Activated CD8-positive, alpha-beta memory T cell treated with anti-CD3 and anti-CD28 coated beads, Interleukin-2, amount 50 U/mL, for 4 hours (primary cell): ENCODE measurements at regions not wholly inside any gene's neighbourhood (a gene's known extent, or its start where the extent isn't known, plus 50 kb on each side); places are given as distances from the start of the nearest gene placed in this dataset.
"Not testable (repeated sequence)": the region's sequence is repeated elsewhere in the genome, so short reads cannot be mapped to it uniquely, and the experiment has no call there.

Experiments used
- DNase-seq: peaks from one replicate; pipeline ENCODE4 v3.0.0-alpha.2; 2020

DNA sequence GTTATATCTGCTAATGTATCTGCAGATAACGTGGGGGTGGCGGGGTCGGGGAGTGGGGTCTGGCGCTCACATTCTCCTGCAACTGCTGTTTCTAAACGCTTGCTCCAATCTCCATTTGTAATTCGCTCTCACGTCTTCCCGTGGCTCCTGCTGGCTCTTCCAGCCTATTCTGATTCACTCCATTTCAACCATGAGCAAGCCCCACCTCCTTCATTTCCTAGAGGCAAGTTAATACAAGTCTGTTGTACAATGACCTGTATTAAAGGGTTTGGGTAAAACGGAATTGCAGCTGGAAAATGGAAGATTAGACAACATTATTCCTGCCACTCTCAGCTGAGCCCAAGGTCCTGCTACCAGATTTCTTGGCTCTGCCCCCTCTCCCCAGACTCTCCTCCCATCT lies 132.3 kb downstream of the CSNK2A3 start:
- DNase-seq, result no peak

- no peak for DNase-seq
Measured at GRCh38 chr11:11218629-11218986, 134.4 kb downstream of the CSNK2A3 start.

DNA sequence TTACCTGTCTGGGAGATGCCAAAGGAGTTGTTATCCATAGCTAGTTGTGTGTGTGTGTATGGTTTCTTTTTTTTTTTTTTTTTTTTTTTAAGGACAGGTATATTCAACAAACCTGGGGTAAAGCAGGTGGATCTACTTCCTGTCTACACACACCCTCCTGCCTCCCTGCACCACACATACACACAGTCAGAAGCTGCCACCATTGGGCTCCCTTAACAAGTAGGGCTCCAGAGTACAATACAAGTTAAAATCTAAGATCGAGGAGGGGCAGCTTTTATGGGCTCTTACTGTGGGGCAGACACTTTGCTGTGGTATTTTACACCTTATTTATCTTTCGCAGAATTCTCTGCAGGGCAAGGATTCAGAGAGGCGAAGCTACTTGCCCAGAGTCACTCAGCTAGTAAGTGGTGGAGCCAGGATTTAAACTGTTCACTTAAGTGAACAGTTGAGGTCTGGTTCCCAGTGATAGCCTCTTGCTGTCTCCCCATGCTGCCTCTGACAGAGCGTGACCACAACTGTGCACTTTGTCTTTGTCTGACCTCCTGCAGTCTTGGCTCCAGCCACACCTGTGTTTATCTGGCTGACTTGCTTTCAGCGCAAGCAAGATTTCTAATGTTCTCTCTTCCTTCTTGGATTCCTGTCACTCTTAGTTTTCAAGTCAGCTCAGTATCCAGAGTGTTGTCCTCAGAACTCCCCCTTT lies 135.0 kb downstream of the CSNK2A3 start:
- no peak for DNase-seq

GRCh38 chr11:11217289-11217928 lies 135.6 kb downstream of the CSNK2A3 start:
- no peak for DNase-seq

- DNase-seq, result no peak
Measured at GRCh38 chr11:11215944-11216343, 137.1 kb downstream of the CSNK2A3 start.

DNA sequence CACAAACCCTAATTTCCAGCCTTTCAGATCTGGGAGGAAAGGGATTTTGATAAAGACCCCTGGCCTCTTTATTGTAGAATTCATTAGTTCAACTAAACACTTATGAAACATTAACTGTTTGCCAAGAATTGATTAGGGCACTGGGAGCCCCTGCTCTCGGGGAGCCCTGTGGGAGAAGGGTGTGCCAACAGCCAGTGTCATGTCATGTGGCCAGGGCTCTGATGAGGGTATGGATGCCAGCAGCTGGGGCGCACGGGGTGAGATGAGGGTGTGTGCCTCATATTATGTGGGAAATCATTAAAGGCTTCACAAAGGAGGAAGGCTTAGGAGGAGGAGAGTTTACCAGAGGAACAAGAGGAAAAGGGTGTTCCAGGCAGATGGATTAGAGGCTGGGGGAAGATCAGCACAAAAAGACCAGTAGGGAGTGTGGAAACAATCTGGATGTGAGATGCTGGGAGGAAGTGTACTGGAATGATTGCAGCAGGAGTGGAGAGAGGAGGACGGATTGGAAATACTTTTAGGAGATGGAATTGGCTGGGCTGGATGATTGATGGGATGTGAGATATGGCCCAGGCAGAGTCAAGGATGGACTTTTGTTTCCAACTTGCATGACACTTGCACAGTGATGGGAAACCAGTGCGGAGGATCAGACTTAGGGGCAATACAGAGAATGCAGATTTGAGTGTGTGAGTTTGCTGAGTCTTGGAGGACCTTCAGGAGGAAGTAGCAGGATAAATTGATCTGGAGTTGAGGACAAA lies 137.8 kb downstream of the CSNK2A3 start:
- DNase-seq, result no peak

DNA sequence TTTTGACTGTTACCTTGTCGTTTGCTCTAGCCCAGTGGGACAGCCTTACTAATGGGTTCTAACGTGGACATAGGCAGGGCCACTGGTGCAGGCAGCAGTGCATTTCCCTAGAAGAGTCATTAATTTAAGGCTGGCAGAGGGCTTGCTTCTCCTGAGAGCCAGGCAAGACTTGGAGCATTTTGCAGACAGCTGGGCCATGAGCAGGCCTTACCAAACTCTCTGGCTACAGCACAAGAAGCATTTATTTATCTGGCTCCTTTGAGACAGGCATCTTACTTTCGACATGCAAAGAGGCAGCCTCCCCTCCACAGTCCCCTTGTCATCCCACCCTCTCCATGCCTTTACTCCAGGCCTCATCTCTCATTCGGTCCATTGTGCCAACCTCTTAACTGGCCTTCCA lies 139.9 kb downstream of the CSNK2A3 start:
- no peak for DNase-seq

DNA sequence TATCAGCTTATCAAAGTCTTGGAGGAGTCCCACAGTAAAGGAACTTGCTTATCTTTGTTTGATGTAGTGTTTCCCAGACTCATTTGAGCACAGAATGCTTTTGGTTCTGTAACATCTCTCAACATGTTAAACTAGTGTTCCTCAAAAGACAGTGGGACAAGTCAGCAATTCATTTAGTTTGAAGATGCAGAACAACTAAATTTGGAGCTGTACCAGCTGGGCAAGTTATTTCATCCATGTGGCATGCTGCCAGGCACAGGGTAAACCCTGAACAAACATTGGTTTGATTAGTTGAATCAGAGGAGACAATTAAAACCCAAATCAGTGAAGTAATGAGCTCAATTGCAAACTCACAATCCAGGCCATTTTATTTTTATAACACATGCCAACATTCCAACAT lies 141.2 kb downstream of the CSNK2A3 start:
- DNase-seq, result no peak

DNA sequence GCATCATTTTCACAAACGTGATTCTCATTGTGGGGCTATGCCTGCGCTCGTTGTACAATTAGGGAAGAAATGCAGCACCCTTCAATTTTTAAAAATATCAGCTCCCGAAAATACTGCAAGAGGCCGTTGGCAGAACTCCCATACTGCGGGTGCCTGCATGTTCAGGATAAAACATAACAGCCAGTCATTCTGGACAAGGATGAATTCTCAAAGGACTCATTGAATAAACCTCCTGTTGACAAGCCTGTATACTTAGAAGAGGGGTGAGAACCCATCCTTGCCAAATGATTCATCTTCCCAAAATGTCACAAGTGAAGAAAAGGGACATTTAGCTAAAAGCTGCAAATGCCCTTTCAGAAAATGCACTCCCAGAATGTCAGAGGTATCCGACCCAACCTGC lies 141.9 kb downstream of the CSNK2A3 start:
- no peak for DNase-seq

GRCh38 chr11:11210446-11210845 lies 142.6 kb downstream of the CSNK2A3 start:
- DNase-seq, result no peak

GRCh38 chr11:11209967-11210366 lies 143.1 kb downstream of the CSNK2A3 start:
- no peak for DNase-seq

GRCh38 chr11:11208994-11209393 lies 144.1 kb downstream of the CSNK2A3 start:
- DNase-seq, result no peak

- DNase-seq, result no peak
Measured at GRCh38 chr11:11207428-11207827, 145.6 kb downstream of the CSNK2A3 start.

DNA sequence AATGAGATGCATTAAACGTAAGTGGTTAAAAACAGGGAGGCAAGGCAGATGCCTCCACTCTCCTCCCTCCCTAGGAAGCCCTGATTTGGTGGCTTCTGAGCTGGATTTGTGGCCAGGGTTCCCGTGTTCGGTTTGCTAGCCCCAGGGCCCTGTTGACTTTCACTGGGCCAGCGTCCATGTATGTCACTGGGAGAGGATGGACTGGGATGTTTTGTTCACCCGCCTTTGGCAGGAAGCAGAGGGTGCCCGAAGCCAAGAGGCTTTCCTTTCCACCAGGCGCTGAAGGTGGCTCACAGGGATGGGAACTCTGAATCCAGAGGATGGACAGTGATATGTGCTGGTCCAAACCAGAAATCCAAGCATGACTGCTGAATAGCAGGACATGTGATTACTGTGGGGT lies 146.6 kb downstream of the CSNK2A3 start:
- no peak for DNase-seq

DNA sequence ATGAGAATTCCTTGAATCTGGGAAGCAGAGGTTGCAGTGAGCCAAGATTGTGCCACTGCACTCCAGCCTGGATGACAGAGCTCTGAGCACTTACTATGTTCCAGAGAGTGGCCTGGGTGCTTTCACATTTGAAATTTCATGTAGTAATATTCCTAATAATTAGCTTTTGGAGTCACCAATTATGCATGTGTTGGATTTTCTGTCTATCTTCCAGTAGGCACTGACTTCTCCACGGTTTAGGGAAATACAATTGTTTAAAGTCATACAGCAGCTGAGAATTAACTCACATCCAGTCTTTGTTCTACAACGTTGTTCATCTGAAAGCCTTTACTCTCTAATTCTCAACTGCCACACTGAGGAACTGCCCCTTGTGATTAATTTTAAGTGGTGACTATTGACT lies 150.2 kb downstream of the CSNK2A3 start:
- DNase-seq, result no peak

GRCh38 chr11:11201302-11201701 lies 151.7 kb downstream of the CSNK2A3 start:
- not testable (repeated sequence) for DNase-seq

DNA sequence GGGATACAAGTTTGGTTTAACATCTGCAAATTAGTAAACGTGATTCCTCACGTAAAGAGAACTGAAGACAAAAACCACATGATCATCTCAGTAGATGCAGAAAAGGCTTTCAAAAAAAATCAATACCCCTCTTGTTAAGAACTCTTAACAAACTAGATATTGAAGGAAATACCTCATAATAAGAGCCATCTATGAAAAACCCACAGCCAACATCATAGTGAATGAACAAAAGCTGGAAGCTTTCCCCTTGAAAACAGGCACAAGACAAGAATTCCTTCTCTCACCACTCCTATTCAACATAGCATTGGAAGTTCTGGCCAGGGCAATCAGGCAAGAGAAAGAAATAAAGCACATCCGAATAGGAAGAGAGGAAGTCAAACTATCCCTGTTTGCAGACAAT lies 160.5 kb downstream of the CSNK2A3 start:
- no peak for DNase-seq

GRCh38 chr11:11189506-11189905 lies 163.5 kb downstream of the CSNK2A3 start:
- no peak for DNase-seq

DNA sequence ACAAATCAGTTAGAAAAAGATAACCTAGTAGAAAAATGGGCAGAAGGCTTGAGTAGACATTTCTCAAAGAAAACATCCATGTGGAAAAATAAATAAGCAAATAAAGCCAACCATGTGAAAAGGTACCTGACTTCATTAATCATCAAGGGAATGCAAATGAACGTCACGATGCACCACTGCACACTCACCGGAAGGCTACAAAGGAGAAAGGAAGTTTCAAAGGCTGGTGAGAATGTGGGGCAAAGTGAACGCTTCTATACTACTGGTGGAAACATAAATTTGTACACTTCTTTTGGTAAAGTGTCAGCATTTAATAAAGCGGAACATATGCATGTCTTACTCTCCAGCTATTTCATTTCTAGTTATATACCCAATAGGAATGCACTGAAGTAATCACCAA lies 166.8 kb downstream of the CSNK2A3 start:
- DNase-seq, result no peak

GRCh38 chr11:11182261-11182660 lies 170.8 kb downstream of the CSNK2A3 start:
- no peak for DNase-seq

GRCh38 chr11:11178671-11179638 lies 174.1 kb downstream of the CSNK2A3 start:
- DNase-seq, result no peak

DNA sequence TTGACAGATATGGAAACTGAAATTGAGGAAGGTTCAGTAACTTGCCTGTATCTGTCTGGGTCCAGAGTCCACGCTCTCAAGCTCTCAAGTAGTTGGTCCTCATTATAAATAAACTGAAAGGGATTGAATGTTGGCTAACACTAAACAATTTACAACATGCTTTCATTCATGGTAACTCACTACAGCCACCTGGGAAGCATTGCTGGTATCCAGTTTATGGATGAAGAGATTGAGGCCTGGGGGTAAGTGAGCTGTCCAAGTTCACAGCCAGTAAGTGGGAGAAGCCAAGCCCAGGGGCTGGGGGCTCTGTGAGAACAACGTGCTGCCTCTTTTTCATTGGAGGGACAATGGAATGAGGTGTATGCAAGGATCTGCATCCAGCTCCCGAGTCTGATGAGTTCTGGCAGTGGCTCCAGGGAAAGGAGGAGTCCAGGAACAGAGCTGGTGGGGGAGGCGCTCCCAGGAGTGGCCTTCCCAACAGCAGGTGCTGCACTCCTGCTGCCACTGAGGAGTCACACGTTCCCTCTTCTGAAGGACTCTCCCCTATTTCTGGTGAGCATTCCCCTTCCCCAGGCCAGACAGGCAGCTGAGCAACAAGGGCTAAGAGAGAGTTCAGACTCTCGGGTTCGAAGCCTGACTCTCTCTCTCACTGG lies 175.8 kb downstream of the CSNK2A3 start:
- no peak for DNase-seq
